Fibroblast of lung (primary cell): ENCODE measurements at regions not wholly inside any gene's neighbourhood (a gene's known extent, or its start where the extent isn't known, plus 50 kb on each side); places are given as distances from the start of the nearest gene placed in this dataset.

Experiments
- DNase-seq, 2 donors: peaks; one replicate each; pipeline versions ENCODE4 v3.0.0 to v3.0.0-alpha.2; 2010; ENCODE audit warnings: low read depth in 2 of 2
- H2AFZ ChIP-seq: 2 replicates; pipeline ENCODE4 v1.5.1; 2012; ENCODE audit warnings: low read length, control low read depth, inconsistent platforms
- H3K27ac ChIP-seq: 2 replicates; pipeline ENCODE4 v1.5.1; 2011; ENCODE audit warnings: low read length, control low read depth; ENCODE audit not compliant: insufficient read depth
- H3K27me3 ChIP-seq: 2 replicates; pipeline ENCODE4 v1.5.1; 2011; ENCODE audit warnings: mild to moderate bottlenecking, low read length; ENCODE audit not compliant: control insufficient read depth, insufficient read depth
- H3K36me3 ChIP-seq: 2 replicates; pipeline ENCODE4 v1.5.1; 2011; ENCODE audit warnings: low read length; ENCODE audit not compliant: control insufficient read depth, insufficient read depth
- H3K4me1 ChIP-seq: 2 replicates; pipeline ENCODE4 v1.5.1; 2011; ENCODE audit warnings: low read length; ENCODE audit not compliant: control insufficient read depth, insufficient read depth; ENCODE audit errors: extremely low read depth
- H3K4me2 ChIP-seq: 2 replicates; pipeline ENCODE4 v1.5.1; 2011; ENCODE audit warnings: low read length, control low read depth; ENCODE audit not compliant: insufficient read depth; ENCODE audit errors: extremely low read depth
- H3K4me3 ChIP-seq, 4 experiments: fragments of 200-600 bp in 1 of 4; sonication (generic) in 1 of 4; replicated peaks in 1 of 4; 2 replicates each; pipeline ENCODE4 v1.5.1; 2011 to 2016; ENCODE audit warnings: low read length in 4 of 4, low read depth in 3 of 4, mild to moderate bottlenecking in 3 of 4, control low read depth in 2 of 4, inconsistent platforms in 1 of 4, mixed read lengths in 1 of 4; ENCODE audit not compliant: insufficient read depth in 1 of 4; ENCODE audit errors: control extremely low read depth in 1 of 4
- H3K79me2 ChIP-seq: 2 replicates; pipeline ENCODE4 v1.5.1; 2012; ENCODE audit warnings: mild to moderate bottlenecking, low read length, inconsistent platforms; ENCODE audit not compliant: control insufficient read depth, insufficient read depth
- H3K9ac ChIP-seq: 2 replicates; pipeline ENCODE4 v1.5.1; 2011; ENCODE audit warnings: mild to moderate bottlenecking, low read length, control low read depth; ENCODE audit not compliant: insufficient read depth
- H3K9me3 ChIP-seq: 2 replicates; pipeline ENCODE4 v1.5.1; 2012; ENCODE audit warnings: low read depth, low read length; ENCODE audit not compliant: control insufficient read depth, insufficient read depth
- H4K20me1 ChIP-seq: 2 replicates; pipeline ENCODE4 v1.5.1; 2011; ENCODE audit warnings: low read length; ENCODE audit not compliant: control insufficient read depth, insufficient read depth; ENCODE audit errors: extremely low read depth
- CTCF ChIP-seq, 2 donors: IDR thresholded peaks in 1 of 2; conservative IDR thresholded peaks in 1 of 2; 1 replicate in 1 of 2; 2 replicates in 1 of 2; pipeline ENCODE4 v1.5.1; 2011 to 2012; ENCODE audit warnings: low read length in 2 of 2, control low read depth in 1 of 2, inconsistent platforms in 1 of 2, low read depth in 1 of 2, mild to moderate bottlenecking in 1 of 2
- EZH2 ChIP-seq: IDR thresholded peaks from 2 replicates; pipeline ENCODE4 v1.5.1; 2012; ENCODE audit warnings: low read length, control low read depth, mild to moderate bottlenecking; ENCODE audit errors: missing control alignments

- Histone ChIP-seq H3K4me2 (no peak overlapping the region), H3K79me2 (no peaks in the 10 kb centered on the region), H2AFZ (no peak overlapping the region), H3K36me3 (no peaks in the 10 kb centered on the region), H3K27me3 (no peaks in the 10 kb centered on the region), H3K9me3 (no peaks in the 10 kb centered on the region), H3K4me3 (no peak overlapping the region), H3K9ac (no peak overlapping the region), H3K27ac (no peak overlapping the region), H4K20me1 (no peaks in the 10 kb centered on the region), H3K4me1 (no peaks in the 10 kb centered on the region)
- TF ChIP-seq EZH2 (no peak), CTCF (conservative IDR thresholded peaks at IDR 0.05 in 1 of 2, IDR thresholded peaks at IDR 0.05 in 1 of 2; ENCODE audit: low read depth in 1 of 2, low read length in 2 of 2) (no peak)
- no peak for DNase-seq
Measured at GRCh38 chr9:88833946-88834345, 157.3 kb upstream of the S1PR3 start.

- Histone ChIP-seq H3K4me2 (no peak overlapping the region), H3K9ac (no peak overlapping the region), H3K4me1 (no peaks in the 10 kb centered on the region), H3K9me3 (no peaks in the 10 kb centered on the region), H2AFZ (no peak overlapping the region), H3K27me3 (no peaks in the 10 kb centered on the region), H3K27ac (no peak overlapping the region), H3K4me3 (no peak overlapping the region), H3K36me3 (no peaks in the 10 kb centered on the region), H4K20me1 (no peaks in the 10 kb centered on the region), H3K79me2 (no peaks in the 10 kb centered on the region)
- DNase-seq = peak; percentile 65 to 94
- TF ChIP-seq CTCF (conservative IDR thresholded peaks at IDR 0.05 in 1 of 2, IDR thresholded peaks at IDR 0.05 in 1 of 2; ENCODE audit: low read depth in 1 of 2, low read length in 2 of 2) = no peak
- no peak for TF ChIP-seq EZH2
Measured at GRCh38 chr9:88835038-88835466, 156.2 kb upstream of the S1PR3 start.

GRCh38 chr9:88835772-88836171, 155.5 kb upstream of the S1PR3 start:
- H3K4me1 ChIP-seq = no peaks in the 10 kb centered on the region
- TF ChIP-seq CTCF (conservative IDR thresholded peaks at IDR 0.05 in 1 of 2, IDR thresholded peaks at IDR 0.05 in 1 of 2; ENCODE audit: low read depth in 1 of 2, low read length in 2 of 2) = no peak
- TF ChIP-seq EZH2 = no peak
- DNase-seq = peak in 1 of 2 donors; percentile 62
- no peak overlapping the region for H3K27ac ChIP-seq
- H3K36me3 ChIP-seq = no peaks in the 10 kb centered on the region
- H4K20me1 ChIP-seq = no peaks in the 10 kb centered on the region
- H3K27me3 ChIP-seq = no peaks in the 10 kb centered on the region
- no peak overlapping the region for H3K4me2 ChIP-seq
- no peaks in the 10 kb centered on the region for H3K9me3 ChIP-seq
- no peak overlapping the region for H2AFZ ChIP-seq
- no peak overlapping the region for H3K9ac ChIP-seq
- H3K79me2 ChIP-seq = no peaks in the 10 kb centered on the region
- no peak overlapping the region for H3K4me3 ChIP-seq
